Left kidney (tissue), 1 donor: ENCODE measurements at regions not wholly inside any gene's neighbourhood (a gene's known extent, or its start where the extent isn't known, plus 50 kb on each side); places are given as distances from the start of the nearest gene placed in this dataset.
A peak's percentile ranks its signal among the peaks of the same experiment; 100 is the strongest.
"Not testable (repeated sequence)": the region's sequence is repeated elsewhere in the genome, so short reads cannot be mapped to it uniquely, and the experiment has no call there.

Experiments used
- DNase-seq: peaks from one replicate; pipeline ENCODE4 v3.0.0-alpha.2; 2013

GRCh38 chrX:68995780-68996551 lies 167.1 kb downstream of the EFNB1 start:
- peak; percentile 46 for DNase-seq

GRCh38 chrX:68995386-68995779 lies 166.6 kb downstream of the EFNB1 start:
- no peak for DNase-seq

- no peak for DNase-seq
These were observed 166.1 kb downstream of the EFNB1 start for GRCh38 chrX:68994891-68995255.

GRCh38 chrX:68994135-68994890 lies 165.5 kb downstream of the EFNB1 start:
- no peak for DNase-seq

GRCh38 chrX:68992821-68993397 lies 164.1 kb downstream of the EFNB1 start:
- DNase-seq: no peak

GRCh38 chrX:68991691-68992345 lies 163.0 kb downstream of the EFNB1 start:
- no peak for DNase-seq

- no peak for DNase-seq
These were observed 162.1 kb downstream of the EFNB1 start for GRCh38 chrX:68990948-68991347.

GRCh38 chrX:68989865-68990606 lies 161.2 kb downstream of the EFNB1 start:
- peak; percentile 64 for DNase-seq

GRCh38 chrX:68989456-68989855 lies 160.6 kb downstream of the EFNB1 start:
- DNase-seq: no peak

GRCh38 chrX:68988865-68989264 lies 160.0 kb downstream of the EFNB1 start:
- no peak for DNase-seq

GRCh38 chrX:68985135-68985755 lies 156.4 kb downstream of the EFNB1 start:
- no peak for DNase-seq

GRCh38 chrX:68983004-68983857 lies 154.4 kb downstream of the EFNB1 start:
- no peak for DNase-seq

- no peak for DNase-seq
These were observed 153.7 kb downstream of the EFNB1 start for GRCh38 chrX:68982476-68982875.

- DNase-seq: no peak
These were observed 152.2 kb downstream of the EFNB1 start for GRCh38 chrX:68980906-68981616.

- no peak for DNase-seq
These were observed 149.8 kb downstream of the EFNB1 start for GRCh38 chrX:68978655-68979054.

GRCh38 chrX:68978255-68978654 lies 149.4 kb downstream of the EFNB1 start:
- no peak for DNase-seq

- no peak for DNase-seq
These were observed 124.5 kb downstream of the EFNB1 start for GRCh38 chrX:68953331-68953730.

- not testable (repeated sequence) for DNase-seq
These were observed 123.3 kb downstream of the EFNB1 start for GRCh38 chrX:68951942-68952619.

GRCh38 chrX:68950937-68951336 lies 122.1 kb downstream of the EFNB1 start:
- DNase-seq: no peak
